ENCODE measurements at regions not wholly inside any gene's neighbourhood (a gene's known extent, or its start where the extent isn't known, plus 50 kb on each side); places are given as distances from the start of the nearest gene placed in this dataset.
"Not testable (repeated sequence)": the region's sequence is repeated elsewhere in the genome, so short reads cannot be mapped to it uniquely, and the experiment has no call there.

DNA sequence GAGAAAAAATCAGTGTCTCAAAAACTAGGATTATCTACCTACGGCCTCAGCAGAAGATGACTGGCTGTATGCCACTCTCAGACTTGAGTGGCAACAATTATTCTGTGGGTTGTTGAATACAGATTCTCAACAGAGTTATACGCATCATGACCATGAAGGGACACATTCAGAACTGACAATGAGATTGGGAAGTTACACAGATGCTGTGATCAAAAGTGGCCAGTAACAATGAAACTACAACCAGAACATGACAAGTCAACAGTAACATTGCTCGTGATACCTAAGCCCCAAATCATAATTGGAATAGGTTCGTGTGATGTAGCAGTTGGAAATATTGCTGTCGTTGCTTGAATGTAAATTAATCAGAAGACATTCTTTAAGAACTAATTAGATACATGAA is 957.5 kb upstream of the CDH9 start:
- no peak for DNase-seq

- DNase-seq, result no peak
These were observed 939.9 kb upstream of the CDH9 start for GRCh38 chr5:27978322-27978721.

DNA sequence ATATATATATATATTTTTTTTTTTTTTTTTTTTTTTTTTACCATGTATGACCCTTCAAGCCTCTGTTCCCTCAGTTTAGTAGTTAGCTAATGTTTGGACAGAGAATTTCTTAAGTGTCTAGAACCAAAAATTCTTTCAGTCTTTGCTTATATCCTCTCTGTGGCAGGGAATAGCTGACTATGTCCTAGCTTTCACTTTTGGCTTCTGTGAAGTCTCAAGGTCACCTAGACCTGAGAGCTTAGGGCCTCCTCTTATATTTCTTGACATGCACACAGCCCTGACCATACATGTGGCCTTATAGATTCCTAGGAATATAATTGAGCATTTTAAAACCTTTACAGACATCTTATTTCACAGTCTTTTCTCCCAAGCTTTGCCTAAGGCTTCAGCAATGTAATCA is 930.8 kb upstream of the CDH9 start:
- DNase-seq, result no peak

DNA sequence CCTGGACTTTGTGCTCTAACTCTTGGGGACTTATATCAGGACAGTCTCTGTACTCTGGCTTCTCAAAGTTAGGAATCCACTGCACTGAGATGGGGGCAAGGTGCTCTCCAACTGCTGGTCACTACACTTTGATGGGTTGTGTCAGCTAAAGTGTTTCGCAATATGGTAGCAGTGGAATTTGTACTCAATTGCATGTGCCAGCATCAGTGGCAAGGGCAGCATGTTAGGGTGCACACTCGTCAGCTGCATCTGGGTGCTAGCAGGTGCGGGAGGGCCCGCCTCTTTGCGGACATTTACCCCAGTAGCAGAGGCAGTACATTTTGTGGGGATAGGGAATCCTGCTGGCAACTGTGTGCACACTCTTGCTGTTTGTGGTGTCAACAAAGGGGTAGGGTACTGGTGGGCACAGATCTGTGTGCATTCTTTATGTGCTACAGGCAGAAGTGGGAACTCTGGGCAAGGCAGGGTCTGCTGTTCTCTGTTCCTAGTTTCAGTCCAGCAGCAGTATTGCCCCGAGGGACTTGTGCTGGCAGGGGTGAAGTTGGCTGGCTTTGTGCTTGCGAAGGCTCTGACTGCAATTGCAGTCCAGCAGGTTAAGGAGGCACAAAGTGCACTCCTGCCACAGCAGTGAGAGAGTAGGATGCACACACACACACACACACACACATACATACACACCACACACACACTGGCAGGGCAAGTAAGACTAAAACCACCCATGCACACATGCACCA is 924.8 kb upstream of the CDH9 start:
- no peak for DNase-seq

DNA sequence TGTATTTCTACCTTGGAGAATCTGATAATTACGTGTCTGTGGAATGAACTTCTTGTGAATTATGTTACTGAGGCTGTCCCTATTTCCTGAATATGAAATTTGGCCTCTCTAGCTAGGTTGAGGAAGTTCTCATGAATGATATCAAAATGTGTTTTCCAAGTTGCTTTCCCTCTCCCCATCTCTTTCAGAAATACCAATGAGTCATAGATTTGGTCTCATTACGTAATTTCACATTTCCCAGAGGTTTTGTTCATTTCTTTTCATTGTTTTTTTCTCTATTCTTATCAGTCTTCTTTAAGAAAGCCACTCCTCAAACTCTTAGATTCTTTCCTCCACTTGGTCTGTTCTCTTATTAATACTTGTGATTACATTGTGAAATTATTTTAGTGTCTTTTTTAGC is 923.8 kb upstream of the CDH9 start:
- DNase-seq, result no peak

DNA sequence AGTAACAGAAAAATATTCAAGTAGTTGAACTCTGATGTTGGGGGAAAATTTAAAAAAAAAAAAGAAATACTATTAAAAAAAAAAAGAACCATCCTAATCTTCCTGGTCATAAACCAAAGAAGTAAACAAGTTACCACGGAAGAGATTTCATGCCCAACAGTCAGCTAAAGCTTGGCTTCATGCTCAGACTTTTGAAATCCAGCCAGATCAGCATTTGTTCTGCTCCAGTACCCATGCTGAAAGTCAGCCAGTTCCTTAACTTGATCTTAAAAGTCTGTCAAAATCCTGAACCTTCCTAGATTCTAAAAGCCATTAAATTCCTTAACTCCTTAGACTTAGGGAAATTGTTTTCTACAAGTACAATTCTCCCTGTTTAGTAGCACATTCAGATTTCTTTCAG is 908.7 kb upstream of the CDH9 start:
- DNase-seq, result no peak

DNA sequence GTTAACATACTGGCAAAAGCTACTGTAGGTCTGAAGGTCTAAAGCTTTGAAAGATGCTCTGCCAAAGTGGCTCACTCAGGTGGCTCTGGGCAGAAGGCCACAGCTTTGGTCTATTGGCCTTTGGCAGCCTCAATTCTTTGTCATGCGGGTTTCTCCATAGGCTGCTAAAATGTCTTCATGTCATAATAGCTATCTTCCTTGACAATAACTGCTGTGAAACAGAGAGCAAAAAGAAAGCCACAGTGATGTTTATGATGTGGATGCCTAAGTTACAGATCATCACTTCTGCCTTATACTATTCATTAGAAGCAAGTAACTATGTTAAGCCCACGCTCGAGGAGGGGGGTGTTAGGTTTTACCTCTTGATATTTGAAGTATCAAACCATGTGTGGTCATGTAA is 906.1 kb upstream of the CDH9 start:
- DNase-seq, result no peak

GRCh38 chr5:27938989-27939388 is 900.6 kb upstream of the CDH9 start:
- no peak for DNase-seq

- DNase-seq, result no peak
These were observed 889.7 kb upstream of the CDH9 start for GRCh38 chr5:27928060-27928459.

DNA sequence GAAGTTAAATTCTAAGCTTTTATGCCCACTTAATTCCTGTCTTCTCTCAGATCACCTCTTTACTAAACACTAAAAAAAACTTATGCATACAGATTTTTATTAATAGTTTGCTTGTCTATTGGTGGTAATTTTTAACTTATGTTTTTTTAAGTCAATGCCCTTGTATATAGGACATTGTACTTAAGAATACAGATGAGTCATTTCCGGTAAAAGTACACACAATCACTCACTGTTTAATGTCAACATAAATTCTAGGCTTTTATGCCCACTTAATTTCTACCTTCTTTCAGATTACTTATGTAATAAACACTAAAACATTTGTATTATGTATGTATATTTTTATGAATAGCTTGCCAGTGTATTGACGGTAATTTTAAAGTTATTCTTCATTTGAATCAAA is 872.8 kb upstream of the CDH9 start:
- no peak for DNase-seq

GRCh38 chr5:27908341-27908740 is 870.0 kb upstream of the CDH9 start:
- no peak for DNase-seq

DNA sequence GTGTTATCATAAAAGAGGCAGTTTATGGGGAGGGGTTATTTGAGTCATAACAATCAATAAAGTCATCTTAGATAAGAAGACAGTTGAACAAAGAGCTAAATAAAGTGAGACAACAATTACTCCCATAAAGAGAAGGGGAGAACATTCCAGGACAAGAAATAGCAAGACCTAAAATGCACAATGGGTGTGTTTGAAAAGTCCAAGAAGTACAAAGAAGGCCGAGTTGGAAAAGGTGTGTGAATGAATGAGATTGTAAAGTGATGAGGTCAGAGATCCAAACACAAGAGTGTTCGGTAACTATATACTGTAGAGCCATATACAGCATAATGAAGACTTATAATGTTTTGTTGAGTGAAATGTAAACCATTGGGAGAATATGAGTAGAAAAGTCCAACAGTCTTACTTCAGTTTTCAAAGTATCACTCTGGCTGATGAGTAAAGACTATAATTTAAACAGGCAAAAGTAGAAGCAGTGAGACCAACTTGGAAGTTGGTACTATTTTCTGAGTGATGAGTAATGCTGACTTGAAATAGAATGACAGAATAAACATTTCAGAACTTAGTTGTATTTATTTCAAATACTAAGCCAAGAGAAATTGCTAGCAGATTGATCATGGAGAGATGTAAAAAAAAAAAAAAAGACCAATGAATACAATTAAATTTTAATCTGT is 868.7 kb upstream of the CDH9 start:
- DNase-seq, result no peak

DNA sequence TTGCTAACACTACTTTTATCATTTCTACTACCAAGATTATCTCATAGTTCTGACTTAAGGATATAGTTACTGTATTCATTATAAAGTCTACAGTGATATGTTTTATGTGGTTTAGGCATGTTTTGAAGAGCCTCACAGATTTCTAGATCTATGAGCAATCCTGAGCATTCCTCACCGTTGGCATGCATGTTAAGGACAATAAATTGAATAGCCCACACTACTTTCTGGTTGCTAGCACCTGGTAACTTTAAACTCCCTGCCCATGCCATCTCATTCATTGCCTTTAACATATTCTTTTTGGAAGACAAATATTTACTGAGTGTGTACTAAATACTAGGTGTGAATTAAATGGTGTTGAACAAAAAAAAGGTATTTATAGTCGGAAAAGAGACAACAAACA is 868.1 kb upstream of the CDH9 start:
- DNase-seq, result no peak

- no peak for DNase-seq
These were observed 862.4 kb upstream of the CDH9 start for GRCh38 chr5:27900761-27901160.

- no peak for DNase-seq
These were observed 837.7 kb upstream of the CDH9 start for GRCh38 chr5:27876071-27876470.

- DNase-seq, result no peak
These were observed 836.8 kb upstream of the CDH9 start for GRCh38 chr5:27875148-27875547.

GRCh38 chr5:27868292-27868691 is 829.9 kb upstream of the CDH9 start:
- DNase-seq, result no peak

DNA sequence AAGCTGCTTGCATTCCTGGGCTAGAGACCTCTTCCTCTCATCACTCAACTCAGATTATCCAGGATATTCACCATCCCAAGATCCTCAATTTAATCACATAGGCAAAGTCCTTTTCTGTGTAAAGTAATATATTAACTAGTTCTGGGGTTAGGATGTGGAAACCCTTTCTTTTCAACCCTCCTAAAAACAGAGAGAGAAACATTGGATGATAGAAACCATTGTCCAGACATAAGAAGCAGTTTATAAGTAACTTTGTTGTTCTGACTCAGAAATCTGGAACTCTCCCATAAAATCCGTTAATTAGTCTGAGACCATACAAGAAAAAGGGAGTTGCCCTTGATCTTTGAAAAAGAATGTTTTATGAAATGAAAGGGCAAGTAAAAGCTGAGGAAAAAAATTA is 817.1 kb upstream of the CDH9 start:
- no peak for DNase-seq

DNA sequence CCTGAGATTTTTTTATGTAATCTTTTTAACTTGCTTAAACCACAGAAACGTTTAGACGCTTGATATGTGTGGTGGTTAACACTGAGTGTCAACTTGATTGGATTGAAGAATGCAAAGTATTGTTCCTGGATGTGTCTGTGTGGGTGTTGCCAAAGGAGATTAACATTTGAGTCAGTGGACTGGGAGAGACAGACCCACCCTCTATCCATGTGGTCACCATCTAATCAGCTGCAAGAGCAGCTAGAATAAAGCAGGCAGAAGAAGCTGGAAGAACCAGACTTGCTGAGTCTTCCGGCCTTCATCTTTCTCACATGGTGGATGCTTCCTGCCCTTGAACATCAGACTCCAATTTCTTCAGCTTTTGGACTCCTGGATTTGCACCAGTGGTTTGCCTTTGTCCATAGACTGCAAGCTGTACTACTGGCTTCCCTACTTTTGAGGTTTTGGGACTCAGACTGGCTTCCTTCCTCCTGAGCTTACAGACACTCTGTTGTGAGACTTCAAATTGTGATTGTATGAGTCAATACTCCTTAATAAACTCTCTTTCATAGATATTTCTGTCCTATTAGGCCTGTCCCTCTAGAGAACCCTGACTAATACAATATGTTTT is 816.0 kb upstream of the CDH9 start:
- DNase-seq, result no peak

DNA sequence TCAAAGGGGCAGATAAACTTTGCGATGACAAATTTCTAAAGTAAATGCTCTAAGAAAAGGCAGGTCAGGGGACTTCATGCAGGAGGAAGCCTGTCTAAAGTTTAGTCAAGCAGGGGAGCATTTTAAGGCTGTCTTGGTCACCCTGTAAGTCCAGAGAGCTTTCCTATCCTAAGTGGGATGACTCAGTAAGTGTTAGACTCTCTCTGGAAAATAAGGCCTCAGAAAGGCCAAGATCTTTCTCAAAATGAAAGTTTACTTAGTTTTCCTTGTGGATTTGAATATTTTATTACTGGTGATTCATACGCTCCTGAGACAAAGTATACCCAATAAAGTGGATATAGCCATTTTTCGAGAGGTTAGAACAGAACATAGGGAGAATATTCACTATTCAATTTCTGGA is 806.9 kb upstream of the CDH9 start:
- no peak for DNase-seq

DNA sequence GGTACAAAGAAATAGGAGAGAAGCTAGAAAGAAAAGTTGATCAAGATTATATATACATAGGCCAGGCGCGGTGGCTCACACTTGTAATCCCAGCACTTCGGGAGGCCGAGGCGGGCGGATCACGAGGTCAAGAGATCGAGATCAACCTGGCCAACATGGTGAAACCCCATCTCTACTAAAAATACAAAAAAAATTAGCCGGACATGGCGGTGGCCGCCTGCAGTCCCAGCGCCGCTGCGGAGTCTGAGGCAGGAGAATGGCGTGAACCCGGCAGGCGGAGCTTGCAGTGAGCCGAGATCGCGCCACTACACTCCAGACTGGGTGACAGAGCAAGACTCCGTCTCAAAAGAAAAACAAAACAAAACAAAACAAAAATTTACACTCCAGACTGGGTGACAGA is 798.3 kb upstream of the CDH9 start:
- DNase-seq, result not testable (repeated sequence)

GRCh38 chr5:27832886-27833285 is 794.5 kb upstream of the CDH9 start:
- no peak for DNase-seq

DNA sequence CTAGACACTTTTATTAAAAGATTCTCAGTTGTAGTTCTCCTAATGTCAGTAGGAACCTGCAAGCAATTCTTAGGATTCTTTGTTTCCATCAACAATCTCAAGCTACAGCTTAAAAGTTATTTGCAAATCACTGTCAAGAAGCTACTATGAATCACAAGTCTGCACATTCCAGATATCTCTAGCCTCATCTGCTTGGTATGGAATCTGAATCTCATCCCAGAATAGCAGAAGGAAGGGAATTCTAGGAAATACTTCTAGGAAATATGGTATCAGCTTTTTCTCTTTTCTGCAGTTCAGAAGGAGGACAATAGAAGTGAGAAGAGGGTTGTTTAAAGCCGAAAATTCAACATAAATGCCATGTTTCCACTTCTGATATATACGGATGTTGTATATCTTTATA is 792.2 kb upstream of the CDH9 start:
- no peak for DNase-seq

DNA sequence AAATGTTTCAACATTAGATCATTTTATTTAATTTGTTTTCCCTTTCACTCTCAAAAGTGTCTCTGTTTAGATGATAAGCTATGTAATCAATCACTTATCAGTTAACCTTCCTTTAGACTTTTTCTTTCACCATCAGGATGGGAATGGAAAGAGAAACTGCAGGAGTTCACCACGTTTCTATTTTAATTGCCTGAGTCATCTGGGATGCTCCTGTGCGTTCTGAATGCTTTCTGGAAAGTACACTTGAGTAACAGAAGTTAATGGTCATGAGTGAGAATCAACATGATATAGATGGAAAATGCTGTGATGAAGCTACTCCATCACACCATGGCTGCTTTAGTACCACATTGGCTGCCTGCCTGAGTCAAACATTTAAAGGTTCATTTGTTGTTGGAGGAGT is 783.3 kb upstream of the CDH9 start:
- DNase-seq, result no peak

DNA sequence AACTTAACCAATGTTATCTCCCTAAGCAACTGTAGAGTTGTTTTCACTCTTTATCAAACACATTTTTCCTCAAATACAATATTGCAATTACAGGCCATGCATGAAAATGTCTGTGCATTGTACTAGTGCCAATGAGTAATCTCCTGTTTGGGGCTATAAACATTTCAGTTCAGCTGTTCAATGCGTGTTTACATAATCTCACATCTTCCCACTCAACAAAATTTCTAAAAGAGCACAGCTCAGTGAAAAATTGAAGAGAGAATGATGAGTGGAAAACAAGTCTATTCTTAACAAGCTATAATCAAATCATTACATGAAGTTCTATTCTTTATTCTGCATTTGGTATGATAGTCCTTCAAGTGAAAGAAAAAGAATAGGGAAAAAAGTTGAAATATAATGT is 780.5 kb upstream of the CDH9 start:
- DNase-seq, result no peak

Measured in CD4-positive, alpha-beta T cell treated with Interleukin-17A for 1 hour (primary cell).